Psoas muscle (tissue), 7 donors: ENCODE measurements at regions not wholly inside any gene's neighbourhood (a gene's known extent, or its start where the extent isn't known, plus 50 kb on each side); places are given as distances from the start of the nearest gene placed in this dataset.

Experiments
- ATAC-seq, 4 donors: fragments of 200-7000 bp; cut with Tn5 transposase; one replicate each; pipeline ENCODE4 v1.9.1; 2020; ENCODE audit warnings: moderate library complexity in 3 of 4, mild to moderate bottlenecking in 2 of 4
- DNase-seq, 2 donors: peaks; one replicate each; pipeline ENCODE4 v3.0.0-alpha.2; 2020
- H3K27ac ChIP-seq: fragments of 200-600 bp; one replicate; pipeline ENCODE4 v1.8.0; 2022
- H3K27me3 ChIP-seq, 3 donors: fragments of 200-600 bp in 1 of 3; one replicate each; pipeline versions ENCODE4 v1.6.1 to v1.8.0; 2013 to 2022; ENCODE audit warnings: low read length in 2 of 3, mild to moderate bottlenecking in 2 of 3, moderate library complexity in 1 of 3; ENCODE audit not compliant: insufficient read depth in 3 of 3
- H3K36me3 ChIP-seq, 2 donors: fragments of 200-600 bp in 1 of 2; one replicate each; pipeline versions ENCODE4 v1.6.1 to v1.8.0; 2013 to 2022; ENCODE audit warnings: low read depth in 1 of 2, mild to moderate bottlenecking in 1 of 2, moderate library complexity in 1 of 2; ENCODE audit not compliant: insufficient read depth in 1 of 2
- H3K4me1 ChIP-seq: fragments of 200-600 bp; one replicate; pipeline ENCODE4 v1.8.0; 2022
- H3K4me3 ChIP-seq: fragments of 200-600 bp; one replicate; pipeline ENCODE4 v1.8.0; 2022; ENCODE audit warnings: mild to moderate bottlenecking
- H3K9me3 ChIP-seq: fragments of 200-600 bp; one replicate; pipeline ENCODE4 v1.8.0; 2022
- CTCF ChIP-seq: fragments of 200-600 bp; IDR thresholded peaks from one replicate; pipeline ENCODE4 v1.8.0; 2022; ENCODE audit warnings: antibody characterized with exemption
- WGBS, 3 donors: extraction: QIAGEN DNeasy Blood & Tissue Kit; methylation state at CpG; one replicate each; pipeline versions ENCODE4 v1.1.6 to v1.1.7; 2013; 5-methylcytosine and 5-hydroxymethylcytosine counted together
- intact Hi-C, 2 donors: fragments of 100-400 bp; cut with DNase I; formaldehyde crosslinking; loops; one replicate each; pipeline versions ENCODE4 v1.11.0 to v1.14.2; 2022
- donor health status: healthy with polysubstance abuse.
- donor health status: DM: no; HTN: no; CAD: no; lungs with moderate emphysema.
- donor health status: Bipolar disorder and iron deficiency.
- donor health status: healthy.
- donor health status: DM: yes; HTN: yes; CAD: no.
- donor health status: DM: no; HTN: no; CAD: no.
- donor health status: DM: yes; HTN: yes; CAD: no.

GRCh38 chr18:78764544-78764943 lies 215.1 kb upstream of the SALL3 start:
- TF ChIP-seq CTCF, result no peak
- no peak for DNase-seq
- 80 to 87% (median 81%) methylated on average over 10 of the region's 10 CpGs for WGBS, 3 donors
- no peaks in the 10 kb centered on the region for H3K36me3 ChIP-seq
- no peaks in the 10 kb centered on the region for H3K4me1 ChIP-seq
- no peak overlapping the region for H3K4me3 ChIP-seq
- no peak overlapping the region for H3K27ac ChIP-seq
- peaks cover 0 to 7% (median 7%) of the 10 kb centered on the region in 3 donors for H3K27me3 ChIP-seq
- intact Hi-C loops, result loop anchor here in 1 of 2 donors (10.0 kb wide), 1 partner anchor 60 kb away; no protein-coding TSS in a partner anchor
- no peaks in the 10 kb centered on the region for H3K9me3 ChIP-seq
- no peak for ATAC-seq

GRCh38 chr18:78765142-78765541 lies 214.5 kb upstream of the SALL3 start:
- WGBS, 3 donors, result 75 to 81% (median 75%) methylated on average over 12 of the region's 12 CpGs
- TF ChIP-seq CTCF, result no peak
- H3K9me3 ChIP-seq, result no peaks in the 10 kb centered on the region
- no peak overlapping the region for H3K27ac ChIP-seq
- H3K4me1 ChIP-seq, result no peaks in the 10 kb centered on the region
- peaks cover 0 to 7% (median 7%) of the 10 kb centered on the region in 3 donors for H3K27me3 ChIP-seq
- no peak for DNase-seq
- no peak overlapping the region for H3K4me3 ChIP-seq
- no peaks in the 10 kb centered on the region for H3K36me3 ChIP-seq
- intact Hi-C loops, result loop anchor here in 1 of 2 donors (10.0 kb wide), 1 partner anchor 60 kb away; no protein-coding TSS in a partner anchor
- ATAC-seq, result no peak

DNA sequence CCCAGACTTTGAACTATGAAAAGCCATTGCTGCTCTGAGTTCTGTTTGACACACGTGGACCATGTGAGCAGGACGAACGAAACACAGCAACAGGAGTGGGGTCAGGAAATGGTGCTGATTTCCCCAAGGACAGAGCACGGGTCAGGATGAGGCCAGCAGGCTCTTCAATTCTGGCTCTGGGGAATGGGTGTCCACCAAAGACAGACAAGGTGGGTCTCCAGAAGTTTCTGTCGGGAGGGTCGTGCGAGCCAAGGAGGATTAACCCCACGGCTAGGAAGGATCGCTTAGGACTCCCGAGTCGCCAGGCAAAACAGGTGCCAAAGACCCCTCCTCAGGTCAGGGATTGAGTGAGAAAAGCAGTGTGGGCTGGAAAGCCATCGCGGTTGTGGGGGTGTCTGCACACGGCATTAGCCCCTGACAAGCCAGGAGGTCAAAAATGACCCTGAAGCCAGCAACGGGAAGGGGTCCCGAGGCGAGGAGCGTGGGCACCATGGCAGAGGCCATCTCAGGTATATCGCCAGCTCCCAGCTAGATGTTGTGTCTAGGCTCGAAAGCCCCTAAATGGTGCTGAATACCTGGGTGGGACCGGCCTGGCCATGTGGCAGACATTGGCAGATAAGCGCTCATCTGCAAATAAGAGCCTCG lies 213.9 kb upstream of the SALL3 start:
- TF ChIP-seq CTCF, result no peak
- intact Hi-C loops, result loop anchor here in 1 of 2 donors (10.0 kb wide), 1 partner anchor 59 kb away; no protein-coding TSS in a partner anchor
- DNase-seq, result no peak

GRCh38 chr18:78766651-78767533 lies 212.7 kb upstream of the SALL3 start:
- WGBS, 3 donors, result 61 to 63% (median 63%) methylated on average over 31 of the region's 31 CpGs
- Histone ChIP-seq H3K27me3 (peaks cover 0 to 7% (median 7%) of the 10 kb centered on the region in 3 donors), H3K4me3 (no peak overlapping the region), H3K4me1 (no peaks in the 10 kb centered on the region), H3K27ac (no peak overlapping the region), H3K9me3 (no peaks in the 10 kb centered on the region), H3K36me3 (no peaks in the 10 kb centered on the region)
- ATAC-seq, result no peak
- intact Hi-C loops, result loop anchor here in 1 of 2 donors (10.0 kb wide), 1 partner anchor 58 kb away; no protein-coding TSS in a partner anchor
- DNase-seq, result no peak
- TF ChIP-seq CTCF, result no peak

More for the DNA sequence above, 213.9 kb upstream of the SALL3 start:
- Histone ChIP-seq H3K9me3 (no peaks in the 10 kb centered on the region), H3K27ac (no peak overlapping the region), H3K27me3 (peaks cover 0 to 7% (median 7%) of the 10 kb centered on the region in 3 donors), H3K4me3 (no peak overlapping the region), H3K4me1 (no peaks in the 10 kb centered on the region), H3K36me3 (no peaks in the 10 kb centered on the region)
- WGBS, 3 donors, result 75 to 81% (median 77%) methylated on average over 23 of the region's 23 CpGs
- ATAC-seq, result no peak
